H9 (cell line): ENCODE measurements at regions not wholly inside any gene's neighbourhood (a gene's known extent, or its start where the extent isn't known, plus 50 kb on each side); places are given as distances from the start of the nearest gene placed in this dataset.

Experiments
- DNase-seq: peaks from one replicate; pipeline ENCODE4 v3.0.0-alpha.2; 2017
- H2AFZ ChIP-seq: one replicate; pipeline ENCODE4 v1.6.1; 2013; ENCODE audit warnings: mild to moderate bottlenecking, low read length, control low read depth, moderate library complexity
- H2AK5ac ChIP-seq: 2 replicates; pipeline ENCODE4 v1.6.1; 2013; ENCODE audit warnings: low read length, control low read depth, mixed read lengths; ENCODE audit not compliant: insufficient read length
- H2BK120ac ChIP-seq: one replicate; pipeline ENCODE4 v1.6.1; 2013; ENCODE audit warnings: low read depth, mild to moderate bottlenecking, low read length, control low read depth, inconsistent platforms; ENCODE audit not compliant: poor library complexity, severe bottlenecking
- H2BK12ac ChIP-seq: 2 replicates; pipeline ENCODE4 v1.6.1; 2013; ENCODE audit warnings: low read length, control low read depth, mixed read lengths, low read depth; ENCODE audit not compliant: insufficient read length
- H2BK15ac ChIP-seq: 2 replicates; pipeline ENCODE4 v1.6.1; 2013; ENCODE audit warnings: low read depth, low read length, control low read depth
- H2BK20ac ChIP-seq: one replicate; pipeline ENCODE4 v1.6.1; 2013; ENCODE audit warnings: low read depth, mild to moderate bottlenecking, low read length, control low read depth, inconsistent platforms; ENCODE audit not compliant: poor library complexity, severe bottlenecking
- H2BK5ac ChIP-seq: 2 replicates; pipeline ENCODE4 v1.6.1; 2013; ENCODE audit warnings: low read length, control low read depth, mixed read lengths; ENCODE audit not compliant: insufficient read length
- H3K14ac ChIP-seq: 2 replicates; pipeline ENCODE4 v1.6.1; 2013; ENCODE audit warnings: low read length, control low read depth; ENCODE audit not compliant: insufficient read depth
- H3K18ac ChIP-seq: 2 replicates; pipeline ENCODE4 v1.6.1; 2013; ENCODE audit warnings: low read depth, mild to moderate bottlenecking, mixed read lengths, low read length, control low read depth; ENCODE audit not compliant: insufficient read length
- H3K23ac ChIP-seq: 2 replicates; pipeline ENCODE4 v1.6.1; 2013; ENCODE audit warnings: low read length, control low read depth, mixed read lengths, low read depth; ENCODE audit not compliant: insufficient read length
- H3K23me2 ChIP-seq: 2 replicates; pipeline ENCODE4 v1.6.1; 2013; ENCODE audit warnings: low read depth, mild to moderate bottlenecking, mixed read lengths, low read length, control low read depth; ENCODE audit not compliant: insufficient read length, poor library complexity, severe bottlenecking
- H3K27ac ChIP-seq: 2 replicates; pipeline ENCODE4 v1.5.1; 2013; ENCODE audit warnings: low read length, control low read depth, mixed read lengths, low read depth; ENCODE audit not compliant: insufficient read length
- H3K27me3 ChIP-seq: 2 replicates; pipeline ENCODE4 v1.6.1; 2013; ENCODE audit warnings: low read length, control low read depth, inconsistent platforms; ENCODE audit not compliant: insufficient read depth
- H3K4ac ChIP-seq: 2 replicates; pipeline ENCODE4 v1.6.1; 2013; ENCODE audit warnings: low read depth, mild to moderate bottlenecking, control low read depth, inconsistent platforms, low read length, moderate library complexity
- H3K4me1 ChIP-seq: 2 replicates; pipeline ENCODE4 v1.6.1; 2013; ENCODE audit warnings: low read length, control low read depth, inconsistent platforms; ENCODE audit not compliant: insufficient read depth
- H3K4me2 ChIP-seq: 2 replicates; pipeline ENCODE4 v1.6.1; 2013; ENCODE audit warnings: low read length, control low read depth, mixed read lengths; ENCODE audit not compliant: insufficient read length, insufficient read depth
- H3K56ac ChIP-seq: 2 replicates; pipeline ENCODE4 v1.6.1; 2013; ENCODE audit warnings: low read depth, mild to moderate bottlenecking, mixed read lengths, low read length, control low read depth; ENCODE audit not compliant: insufficient read length
- H3K79me1 ChIP-seq: 2 replicates; pipeline ENCODE4 v1.6.1; 2013; ENCODE audit warnings: low read depth, mild to moderate bottlenecking, moderate library complexity, low read length, control low read depth, inconsistent platforms; ENCODE audit not compliant: insufficient read depth, poor library complexity, severe bottlenecking
- H3K79me2 ChIP-seq: 2 replicates; pipeline ENCODE4 v1.6.1; 2013; ENCODE audit warnings: low read length, control low read depth, inconsistent platforms; ENCODE audit not compliant: insufficient read depth
- H3K9ac ChIP-seq: 2 replicates; pipeline ENCODE4 v1.6.1; 2013; ENCODE audit warnings: low read length, control low read depth, mixed read lengths; ENCODE audit not compliant: insufficient read length; ENCODE audit errors: extremely low read depth
- H3K9me3 ChIP-seq: one replicate; pipeline ENCODE4 v1.6.1; 2013; ENCODE audit warnings: low read depth, low read length, inconsistent platforms; ENCODE audit not compliant: control insufficient read depth
- H3T11ph ChIP-seq: one replicate; pipeline ENCODE4 v1.6.1; 2013; ENCODE audit warnings: mild to moderate bottlenecking, low read length, control low read depth, inconsistent platforms
- H4K20me1 ChIP-seq: one replicate; pipeline ENCODE4 v1.6.1; 2013; ENCODE audit not compliant: control insufficient read depth, insufficient read length, insufficient read depth
- H4K5ac ChIP-seq: 2 replicates; pipeline ENCODE4 v1.6.1; 2013; ENCODE audit warnings: low read depth, mild to moderate bottlenecking, mixed read lengths, low read length, control low read depth; ENCODE audit not compliant: insufficient read length
- H4K8ac ChIP-seq: replicated peaks from 2 replicates; pipeline ENCODE4 v1.6.1; 2013; ENCODE audit warnings: low read length, control low read depth, mixed read lengths, low read depth; ENCODE audit not compliant: insufficient read length
- H4K91ac ChIP-seq: 2 replicates; pipeline ENCODE4 v1.6.1; 2013; ENCODE audit warnings: low read depth, mild to moderate bottlenecking, moderate library complexity, mixed read lengths, low read length, control low read depth; ENCODE audit not compliant: insufficient read length
- H3K27ac Mint-ChIP-seq, 3 experiments: 2 replicates in 2 of 3; 3 replicates in 1 of 3; pipeline ENCODE4 v1.8.0; 2020 to 2021; ENCODE audit warnings: mixed read lengths in 3 of 3, mild to moderate bottlenecking in 1 of 3, moderate library complexity in 1 of 3
- H3K27me3 Mint-ChIP-seq: 2 replicates; pipeline ENCODE4 v1.8.0; 2021; ENCODE audit warnings: low read depth, mild to moderate bottlenecking, moderate library complexity, mixed read lengths
- H3K36me3 Mint-ChIP-seq, 3 experiments: 2 replicates in 2 of 3; 3 replicates in 1 of 3; pipeline ENCODE4 v1.8.0; 2020 to 2021; ENCODE audit warnings: low read depth in 3 of 3, mixed read lengths in 3 of 3; ENCODE audit not compliant: insufficient read depth in 1 of 3
- H3K4me1 Mint-ChIP-seq, 2 experiments: 2 replicates each; pipeline ENCODE4 v1.8.0; 2020; ENCODE audit warnings: mixed read lengths in 2 of 2
- H3K4me3 Mint-ChIP-seq, 2 experiments: 2 replicates in 1 of 2; 3 replicates in 1 of 2; pipeline ENCODE4 v1.8.0; 2020 to 2021; ENCODE audit warnings: mild to moderate bottlenecking in 2 of 2, mixed read lengths in 2 of 2, moderate library complexity in 1 of 2
- H3K9me3 Mint-ChIP-seq, 2 experiments: 2 replicates in 1 of 2; 3 replicates in 1 of 2; pipeline ENCODE4 v1.8.0; 2020; ENCODE audit warnings: mild to moderate bottlenecking in 2 of 2, mixed read lengths in 2 of 2, moderate library complexity in 1 of 2
- WGBS: extraction: QIAGEN DNeasy Blood & Tissue Kit; methylation state at CpG from one replicate; pipeline ENCODE4 v1.1.7; 2013; ENCODE audit warnings: missing lambda C conversion rate, low lambda C conversion rate, mixed read lengths; ENCODE audit not compliant: insufficient read length; ENCODE audit errors: extremely low coverage; 5-methylcytosine and 5-hydroxymethylcytosine counted together
- TF ChIP-seq, protein P1 (sequence below): fragments of 200-600 bp; sonication (generic); conservative IDR thresholded peaks from 3 replicates; pipeline ENCODE4 v1.8.0; 2021; ENCODE audit warnings: antibody characterized with exemption, mild to moderate bottlenecking

DNA sequence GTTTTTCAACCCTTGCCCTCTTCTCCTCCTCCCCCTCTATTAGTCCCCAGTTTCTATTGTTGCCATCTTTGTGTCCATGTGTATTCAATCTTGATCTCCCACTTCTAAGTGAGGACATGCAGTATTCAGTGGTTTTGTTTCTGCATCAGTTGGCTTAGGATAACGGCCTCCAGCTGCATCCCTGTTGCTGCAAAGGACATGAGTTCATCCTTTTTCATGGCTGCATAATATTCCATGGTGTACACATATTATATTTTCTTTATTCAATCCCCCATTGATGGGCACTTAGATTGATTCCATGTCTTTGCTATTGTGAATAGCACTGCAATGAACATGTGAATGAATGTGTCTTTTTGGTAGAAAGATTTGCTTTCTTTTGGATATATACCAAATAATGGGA is 190.4 kb upstream of the LYZL1 start:
- Mint-ChIP-seq H3K4me3 (no peak overlapping the region), H3K27ac (no peak overlapping the region), H3K4me1 (peaks cover 5 to 6% of the 10 kb centered on the region in 2 experiments; a peak in 2 of 4 replicates), H3K36me3 (peaks cover 0 to 8% (median 2%) of the 10 kb centered on the region in 3 experiments; a peak in 3 of 7 replicates), H3K9me3 (peaks cover 3 to 6% of the 10 kb centered on the region in 2 experiments), H3K27me3 (no peaks in the 10 kb centered on the region)
- H3K4me1 ChIP-seq = no peaks in the 10 kb centered on the region
- H2BK20ac ChIP-seq = no peak overlapping the region
- no peak overlapping the region for H3T11ph ChIP-seq
- no peak overlapping the region for H3K14ac ChIP-seq
- no peak overlapping the region for H2BK120ac ChIP-seq
- H3K18ac ChIP-seq = no peak overlapping the region
- H2BK15ac ChIP-seq = no peak overlapping the region
- no peak overlapping the region for H3K56ac ChIP-seq
- no peak overlapping the region for H4K5ac ChIP-seq
- TF ChIP-seq, protein P1, sequence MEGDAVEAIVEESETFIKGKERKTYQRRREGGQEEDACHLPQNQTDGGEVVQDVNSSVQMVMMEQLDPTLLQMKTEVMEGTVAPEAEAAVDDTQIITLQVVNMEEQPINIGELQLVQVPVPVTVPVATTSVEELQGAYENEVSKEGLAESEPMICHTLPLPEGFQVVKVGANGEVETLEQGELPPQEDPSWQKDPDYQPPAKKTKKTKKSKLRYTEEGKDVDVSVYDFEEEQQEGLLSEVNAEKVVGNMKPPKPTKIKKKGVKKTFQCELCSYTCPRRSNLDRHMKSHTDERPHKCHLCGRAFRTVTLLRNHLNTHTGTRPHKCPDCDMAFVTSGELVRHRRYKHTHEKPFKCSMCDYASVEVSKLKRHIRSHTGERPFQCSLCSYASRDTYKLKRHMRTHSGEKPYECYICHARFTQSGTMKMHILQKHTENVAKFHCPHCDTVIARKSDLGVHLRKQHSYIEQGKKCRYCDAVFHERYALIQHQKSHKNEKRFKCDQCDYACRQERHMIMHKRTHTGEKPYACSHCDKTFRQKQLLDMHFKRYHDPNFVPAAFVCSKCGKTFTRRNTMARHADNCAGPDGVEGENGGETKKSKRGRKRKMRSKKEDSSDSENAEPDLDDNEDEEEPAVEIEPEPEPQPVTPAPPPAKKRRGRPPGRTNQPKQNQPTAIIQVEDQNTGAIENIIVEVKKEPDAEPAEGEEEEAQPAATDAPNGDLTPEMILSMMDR = no peak
- H2BK5ac ChIP-seq = no peak overlapping the region
- no peak overlapping the region for H3K23ac ChIP-seq
- H3K23me2 ChIP-seq = no peaks in the 10 kb centered on the region
- no peak overlapping the region for H3K4me2 ChIP-seq
- DNase-seq = no peak
- no peak overlapping the region for H4K91ac ChIP-seq
- no peak overlapping the region for H2AK5ac ChIP-seq
- no peaks in the 10 kb centered on the region for H3K79me2 ChIP-seq
- H2AFZ ChIP-seq = no peak overlapping the region
- no peak overlapping the region for H4K8ac ChIP-seq
- H3K4ac ChIP-seq = no peak overlapping the region
- no peaks in the 10 kb centered on the region for H3K79me1 ChIP-seq
- no peaks in the 10 kb centered on the region for H3K27me3 ChIP-seq
- H3K9me3 ChIP-seq = no peaks in the 10 kb centered on the region
- no peaks in the 10 kb centered on the region for H4K20me1 ChIP-seq
- no peak overlapping the region for H3K27ac ChIP-seq
- H3K9ac ChIP-seq = no peak overlapping the region
- no peak overlapping the region for H2BK12ac ChIP-seq
- no CpG with 5 or more reads among the region's 1 CpG for WGBS
